ENCODE measurements at regions not wholly inside any gene's neighbourhood (a gene's known extent, or its start where the extent isn't known, plus 50 kb on each side); places are given as distances from the start of the nearest gene placed in this dataset.

GRCh38 chr2:16368951-16369350, 296.7 kb downstream of the CYRIA start:
- no peak for FAIRE-seq

More at GRCh38 chr2:16368951-16369350, 296.7 kb downstream of the CYRIA start:
- 79% methylated on average over 7 of the region's 7 CpGs; no CpG with 5 or more reads in 1 of the 2 experiments for WGBS, 2 experiments (ENCODE audit: extremely low coverage in 1 of 2, insufficient coverage in 1 of 2, insufficient read length in 1 of 2, insufficient replicate concordance in 2 of 2, low coverage in 1 of 2, low lambda C conversion rate in 2 of 2, missing lambda C conversion rate in 1 of 2)
- no peak overlapping the region for H4K91ac ChIP-seq (replicated peaks; ENCODE audit: insufficient read length, low read length)
- no peak for TF ChIP-seq JUND (IDR thresholded peaks at IDR 0.05; ENCODE audit: low read length)
- TF ChIP-seq ATF3 (IDR thresholded peaks at IDR 0.05; ENCODE audit: insufficient read depth, low read depth, low read length) = no peak
- no peak for TF ChIP-seq HDAC6 (IDR thresholded peaks at IDR 0.05; ENCODE audit: low read depth, low read length)
- no peak for TF ChIP-seq SP1 (IDR thresholded peaks at IDR 0.05; ENCODE audit: low read depth, low read length)
- no peak for TF ChIP-seq SUZ12 (IDR thresholded peaks at IDR 0.05; ENCODE audit: low read length)
- TF ChIP-seq SRF (IDR thresholded peaks at IDR 0.05; ENCODE audit: low read depth, low read length) = no peak
- TF ChIP-seq CTCF (IDR thresholded peaks at IDR 0.05; ENCODE audit: control extremely low read depth in 1 of 3, insufficient read depth in 1 of 3, low read depth in 1 of 3, low read length in 3 of 3) = no peak
- TF ChIP-seq TAF7 (optimal IDR thresholded peaks at IDR 0.05; ENCODE audit: borderline replicate concordance, low read depth, low read length) = no peak
- TF ChIP-seq RBBP5 (IDR thresholded peaks at IDR 0.05; ENCODE audit: borderline replicate concordance, low read depth, low read length) = no peak
- TF ChIP-seq JUN (IDR thresholded peaks at IDR 0.05; ENCODE audit: low read depth, low read length) = no peak
- no peak for TF ChIP-seq POLR2A (IDR thresholded peaks at IDR 0.05; ENCODE audit: control extremely low read depth in 1 of 2, low read depth in 2 of 2, low read length in 2 of 2)
- TF ChIP-seq BACH1 (IDR thresholded peaks at IDR 0.05; ENCODE audit: low read length) = no peak
- no peaks in the 10 kb centered on the region for H4K20me1 ChIP-seq (replicated peaks in 1 of 2; ENCODE audit: control insufficient read depth in 1 of 2, insufficient read depth in 2 of 2, low read length in 2 of 2)
- no peak overlapping the region for H3K4me3 ChIP-seq (ENCODE audit: extremely low read depth in 1 of 4, insufficient read depth in 2 of 4, low read depth in 3 of 4, low read length in 4 of 4)
- no peak overlapping the region for H4K8ac ChIP-seq (ENCODE audit: extremely low read depth, insufficient read depth, low read length)
- no peak overlapping the region for H3K9ac ChIP-seq (replicated peaks in 1 of 4; ENCODE audit: extremely low read depth in 1 of 4, low read depth in 3 of 4, low read length in 3 of 4)
- no peaks in the 10 kb centered on the region for H3K27me3 ChIP-seq (replicated peaks in 1 of 4; ENCODE audit: control insufficient read depth in 3 of 4, extremely low read depth in 1 of 4, insufficient read depth in 3 of 4, low read length in 3 of 4)
- no peak overlapping the region for H2AFZ ChIP-seq (ENCODE audit: low read length)
- no peak overlapping the region for H2BK12ac ChIP-seq (ENCODE audit: low read depth, low read length)
- H2BK15ac ChIP-seq (ENCODE audit: low read length) = no peak overlapping the region
- no peak overlapping the region for H4K5ac ChIP-seq (ENCODE audit: insufficient read length, low read depth, low read length)
- no peak overlapping the region for H2BK5ac ChIP-seq (ENCODE audit: low read depth, low read length)
- ChIA-PET CTCF (ENCODE audit: partially characterized antibody) (interaction anchor here (0.5 to 0.6 kb wide), 2 partner anchors 10 to 485 kb away, joined by 3 read pairs; no protein-coding TSS in a partner anchor), POLR2A (ENCODE audit: partially characterized antibody) (no interaction called here)
- H3K56ac ChIP-seq (replicated peaks; ENCODE audit: insufficient read length, low read depth, low read length) = no peak overlapping the region
- H3K27ac ChIP-seq (ENCODE audit: low read depth, low read length) = no peak overlapping the region
- no peak overlapping the region for H2BK120ac ChIP-seq (replicated peaks; ENCODE audit: low read depth, low read length)
- H3K18ac ChIP-seq (ENCODE audit: extremely low read depth, low read length) = no peak overlapping the region
- no peaks in the 10 kb centered on the region for H3K79me1 ChIP-seq (ENCODE audit: low read depth, low read length)
- no peak overlapping the region for H3K14ac ChIP-seq (ENCODE audit: insufficient read length)
- H3K36me3 ChIP-seq (ENCODE audit: control insufficient read depth in 2 of 4, insufficient read depth in 4 of 4, low read length in 3 of 4) = no peaks in the 10 kb centered on the region
- H3K23ac ChIP-seq (ENCODE audit: insufficient read length) = no peak overlapping the region
- H2AK5ac ChIP-seq (ENCODE audit: low read depth, low read length) = no peak overlapping the region
- no peaks in the 10 kb centered on the region for H3K79me2 ChIP-seq (ENCODE audit: control insufficient read depth in 1 of 2, insufficient read depth in 2 of 2, low read length in 2 of 2)
- H3K4ac ChIP-seq (replicated peaks; ENCODE audit: insufficient read length, low read depth, low read length) = no peak overlapping the region
- no peaks in the 10 kb centered on the region for H3K23me2 ChIP-seq (ENCODE audit: low read depth, low read length)
- no peak overlapping the region for H2BK20ac ChIP-seq (ENCODE audit: low read length)
- no peaks in the 10 kb centered on the region for H3K9me3 ChIP-seq (ENCODE audit: insufficient read depth in 2 of 2, low read depth in 1 of 2, low read length in 1 of 2)
- H3K4me1 ChIP-seq (replicated peaks in 1 of 4; ENCODE audit: control insufficient read depth in 3 of 4, insufficient read depth in 4 of 4, low read length in 3 of 4) = no peaks in the 10 kb centered on the region
- H3K4me2 ChIP-seq (ENCODE audit: insufficient read depth in 1 of 2, low read depth in 2 of 2, low read length in 2 of 2) = no peak overlapping the region
- DNase-seq (ENCODE audit: low read depth in 1 of 2, low spot score in 2 of 2) = no peak

All from H1 (cell line).